ENCODE measurements at regions not wholly inside any gene's neighbourhood (a gene's known extent, or its start where the extent isn't known, plus 50 kb on each side); places are given as distances from the start of the nearest gene placed in this dataset.
"Not testable (repeated sequence)": the region's sequence is repeated elsewhere in the genome, so short reads cannot be mapped to it uniquely, and the experiment has no call there.

GRCh38 chr6:27157459-27158315 lies 89.8 kb upstream of the PRSS16 start:
- DNase-seq (ENCODE audit: low spot score) = peak; percentile 71

- no peak for DNase-seq (ENCODE audit: low spot score)
These were observed 89.2 kb upstream of the PRSS16 start for GRCh38 chr6:27158316-27158643.

GRCh38 chr6:27159725-27160124 lies 87.8 kb upstream of the PRSS16 start:
- no peak for DNase-seq (ENCODE audit: low spot score)

- DNase-seq (ENCODE audit: low spot score) = no peak
These were observed 86.4 kb upstream of the PRSS16 start for GRCh38 chr6:27161115-27161514.

- no peak for DNase-seq (ENCODE audit: low spot score)
These were observed 85.9 kb upstream of the PRSS16 start for GRCh38 chr6:27161603-27161945.

- DNase-seq (ENCODE audit: low spot score) = peak; percentile 74
These were observed 85.4 kb upstream of the PRSS16 start for GRCh38 chr6:27161946-27162603.

- DNase-seq (ENCODE audit: low spot score) = no peak
These were observed 83.7 kb upstream of the PRSS16 start for GRCh38 chr6:27163834-27164233.

GRCh38 chr6:27168108-27168507 lies 79.4 kb upstream of the PRSS16 start:
- no peak for DNase-seq (ENCODE audit: low spot score)

- no peak for DNase-seq (ENCODE audit: low spot score)
These were observed 78.7 kb upstream of the PRSS16 start for GRCh38 chr6:27168586-27169443.

GRCh38 chr6:27172524-27173231 lies 74.8 kb upstream of the PRSS16 start:
- DNase-seq (ENCODE audit: low spot score) = not testable (repeated sequence)

GRCh38 chr6:27173232-27173601 lies 74.3 kb upstream of the PRSS16 start:
- DNase-seq (ENCODE audit: low spot score) = not testable (repeated sequence)

- no peak for DNase-seq (ENCODE audit: low spot score)
These were observed 72.5 kb upstream of the PRSS16 start for GRCh38 chr6:27174958-27175357.

- no peak for DNase-seq (ENCODE audit: low spot score)
These were observed 71.4 kb upstream of the PRSS16 start for GRCh38 chr6:27176096-27176495.

- DNase-seq (ENCODE audit: low spot score) = peak; percentile 66
These were observed 70.7 kb upstream of the PRSS16 start for GRCh38 chr6:27176523-27177484.

- peak; percentile 89 for DNase-seq (ENCODE audit: low spot score)
These were observed 69.8 kb upstream of the PRSS16 start for GRCh38 chr6:27177485-27178406.

- DNase-seq (ENCODE audit: low spot score) = no peak
These were observed 69.1 kb upstream of the PRSS16 start for GRCh38 chr6:27178407-27178730.

GRCh38 chr6:27178860-27179259 lies 68.6 kb upstream of the PRSS16 start:
- no peak for DNase-seq (ENCODE audit: low spot score)

GRCh38 chr6:27183060-27183832 lies 64.3 kb upstream of the PRSS16 start:
- DNase-seq (ENCODE audit: low spot score) = no peak

All from HT-29 (cell line).